ENCODE measurements at regions not wholly inside any gene's neighbourhood (a gene's known extent, or its start where the extent isn't known, plus 50 kb on each side); places are given as distances from the start of the nearest gene placed in this dataset.

DNA sequence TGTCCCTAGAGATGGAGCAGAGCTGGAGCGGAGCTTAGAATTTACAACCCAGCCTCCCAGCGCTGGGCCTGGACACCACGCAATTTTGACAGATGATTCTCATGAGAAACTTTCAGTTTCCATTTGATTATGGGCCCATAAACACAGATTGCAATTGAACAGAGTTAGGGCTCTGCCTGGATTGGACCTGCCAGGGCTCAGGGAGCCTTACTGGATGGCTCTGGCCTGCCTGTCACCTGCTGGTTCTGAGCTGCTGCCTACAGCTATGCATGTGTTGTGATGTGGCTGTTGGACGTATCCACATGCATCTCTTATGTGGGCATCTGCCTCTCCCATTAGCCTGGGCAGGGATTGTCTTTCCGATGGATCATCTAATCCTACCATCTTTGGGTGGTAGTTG, 73.4 kb upstream of the SDK2 start:
- intact Hi-C loops (cut with micrococcal nuclease): loop anchor here (10.0 kb wide), 1 partner anchor 123 kb away; no protein-coding TSS in a partner anchor
- no peaks in the 10 kb centered on the region for H3K9me2 ChIP-seq (ENCODE audit: insufficient read depth)
- H3K4me2 ChIP-seq (ENCODE audit: low read length): no peak overlapping the region
- DNase-seq (ENCODE audit: low read depth, low spot score): no peak
- TF ChIP-seq SRF (IDR thresholded peaks at IDR 0.05; ENCODE audit: low read depth): no peak
- TF ChIP-seq FOSL1 (IDR thresholded peaks at IDR 0.05; ENCODE audit: low read depth): no peak
- TF ChIP-seq, protein P1, sequence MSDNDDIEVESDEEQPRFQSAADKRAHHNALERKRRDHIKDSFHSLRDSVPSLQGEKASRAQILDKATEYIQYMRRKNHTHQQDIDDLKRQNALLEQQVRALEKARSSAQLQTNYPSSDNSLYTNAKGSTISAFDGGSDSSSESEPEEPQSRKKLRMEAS (IDR thresholded peaks at IDR 0.05): no peak
- no peak for TF ChIP-seq JUND (IDR thresholded peaks at IDR 0.05)
- TF ChIP-seq YY1 (IDR thresholded peaks at IDR 0.05; ENCODE audit: extremely low read depth, insufficient replicate concordance, low read depth, low read length): no peak
- TF ChIP-seq EZH2phosphoT487 (IDR thresholded peaks at IDR 0.05; ENCODE audit: borderline replicate concordance): no peak
- TF ChIP-seq POLR2A (IDR thresholded peaks at IDR 0.05; ENCODE audit: borderline replicate concordance, extremely low read depth, insufficient read depth, insufficient read length): no peak
- no peak for TF ChIP-seq SIN3A (IDR thresholded peaks at IDR 0.05; ENCODE audit: low read depth)
- TF ChIP-seq, protein P2, sequence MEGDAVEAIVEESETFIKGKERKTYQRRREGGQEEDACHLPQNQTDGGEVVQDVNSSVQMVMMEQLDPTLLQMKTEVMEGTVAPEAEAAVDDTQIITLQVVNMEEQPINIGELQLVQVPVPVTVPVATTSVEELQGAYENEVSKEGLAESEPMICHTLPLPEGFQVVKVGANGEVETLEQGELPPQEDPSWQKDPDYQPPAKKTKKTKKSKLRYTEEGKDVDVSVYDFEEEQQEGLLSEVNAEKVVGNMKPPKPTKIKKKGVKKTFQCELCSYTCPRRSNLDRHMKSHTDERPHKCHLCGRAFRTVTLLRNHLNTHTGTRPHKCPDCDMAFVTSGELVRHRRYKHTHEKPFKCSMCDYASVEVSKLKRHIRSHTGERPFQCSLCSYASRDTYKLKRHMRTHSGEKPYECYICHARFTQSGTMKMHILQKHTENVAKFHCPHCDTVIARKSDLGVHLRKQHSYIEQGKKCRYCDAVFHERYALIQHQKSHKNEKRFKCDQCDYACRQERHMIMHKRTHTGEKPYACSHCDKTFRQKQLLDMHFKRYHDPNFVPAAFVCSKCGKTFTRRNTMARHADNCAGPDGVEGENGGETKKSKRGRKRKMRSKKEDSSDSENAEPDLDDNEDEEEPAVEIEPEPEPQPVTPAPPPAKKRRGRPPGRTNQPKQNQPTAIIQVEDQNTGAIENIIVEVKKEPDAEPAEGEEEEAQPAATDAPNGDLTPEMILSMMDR (IDR thresholded peaks at IDR 0.05 in 2 of 3, conservative IDR thresholded peaks at IDR 0.05 in 1 of 3; ENCODE audit: borderline replicate concordance in 1 of 3, insufficient read depth in 1 of 3, low read depth in 2 of 3, low read length in 2 of 3): no peak
- TF ChIP-seq TCF7L2 (IDR thresholded peaks at IDR 0.05; ENCODE audit: borderline replicate concordance, extremely low read depth, insufficient read depth, insufficient read length): no peak
- no peak for TF ChIP-seq CBX3 (IDR thresholded peaks at IDR 0.05; ENCODE audit: low read depth)
- TF ChIP-seq, protein P3, sequence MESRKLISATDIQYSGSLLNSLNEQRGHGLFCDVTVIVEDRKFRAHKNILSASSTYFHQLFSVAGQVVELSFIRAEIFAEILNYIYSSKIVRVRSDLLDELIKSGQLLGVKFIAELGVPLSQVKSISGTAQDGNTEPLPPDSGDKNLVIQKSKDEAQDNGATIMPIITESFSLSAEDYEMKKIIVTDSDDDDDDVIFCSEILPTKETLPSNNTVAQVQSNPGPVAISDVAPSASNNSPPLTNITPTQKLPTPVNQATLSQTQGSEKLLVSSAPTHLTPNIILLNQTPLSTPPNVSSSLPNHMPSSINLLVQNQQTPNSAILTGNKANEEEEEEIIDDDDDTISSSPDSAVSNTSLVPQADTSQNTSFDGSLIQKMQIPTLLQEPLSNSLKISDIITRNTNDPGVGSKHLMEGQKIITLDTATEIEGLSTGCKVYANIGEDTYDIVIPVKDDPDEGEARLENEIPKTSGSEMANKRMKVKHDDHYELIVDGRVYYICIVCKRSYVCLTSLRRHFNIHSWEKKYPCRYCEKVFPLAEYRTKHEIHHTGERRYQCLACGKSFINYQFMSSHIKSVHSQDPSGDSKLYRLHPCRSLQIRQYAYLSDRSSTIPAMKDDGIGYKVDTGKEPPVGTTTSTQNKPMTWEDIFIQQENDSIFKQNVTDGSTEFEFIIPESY (IDR thresholded peaks at IDR 0.05; ENCODE audit: extremely low read depth, insufficient replicate concordance, low read length): no peak
- TF ChIP-seq ZFX (IDR thresholded peaks at IDR 0.05): no peak
- no peak for TF ChIP-seq EGR1 (IDR thresholded peaks at IDR 0.05; ENCODE audit: low read depth)
- TF ChIP-seq ELF1 (IDR thresholded peaks at IDR 0.05; ENCODE audit: borderline replicate concordance, low read depth): no peak
- TF ChIP-seq, protein P4, sequence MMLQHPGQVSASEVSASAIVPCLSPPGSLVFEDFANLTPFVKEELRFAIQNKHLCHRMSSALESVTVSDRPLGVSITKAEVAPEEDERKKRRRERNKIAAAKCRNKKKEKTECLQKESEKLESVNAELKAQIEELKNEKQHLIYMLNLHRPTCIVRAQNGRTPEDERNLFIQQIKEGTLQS (IDR thresholded peaks at IDR 0.05): no peak
- H4K20me1 ChIP-seq (ENCODE audit: insufficient read depth): no peaks in the 10 kb centered on the region
- H3K9ac ChIP-seq (ENCODE audit: low read length): no peak overlapping the region
- H2AFZ ChIP-seq (ENCODE audit: low read depth, low read length, poor library complexity, severe bottlenecking): no peak overlapping the region
- peaks cover 57% of the 10 kb centered on the region for H3K27me3 ChIP-seq (ENCODE audit: insufficient read depth, low read length)
- no peak for ATAC-seq
- H3K79me2 ChIP-seq (ENCODE audit: insufficient read depth, low read length): no peaks in the 10 kb centered on the region
- RAD21 ChIA-PET (ENCODE audit: low non-redundant PET in 1 of 2, low total read pairs in 2 of 2, uncharacterized antibody in 2 of 2, unreplicated experiment in 2 of 2): no interaction called here
- BruUV-seq (replicated peaks): no TSS peak
- no peak overlapping the region for H3K4me3 ChIP-seq (replicated peaks in 1 of 2; ENCODE audit: low read depth in 1 of 2, low read length in 2 of 2)
- CTCF ChIA-PET: no interaction called here
- no peaks in the 10 kb centered on the region for H3K4me1 ChIP-seq (ENCODE audit: control insufficient read depth in 1 of 2, insufficient read depth in 2 of 2, low read length in 2 of 2)
- H3K36me3 ChIP-seq (ENCODE audit: control insufficient read depth in 1 of 2, insufficient read depth in 2 of 2, low read length in 2 of 2): no peaks in the 10 kb centered on the region
- H3K27ac ChIP-seq (ENCODE audit: low read depth, low read length): no peak overlapping the region
- POLR2A ChIA-PET: no interaction called here
- no peaks in the 10 kb centered on the region for H3K9me3 ChIP-seq (ENCODE audit: control insufficient read depth in 1 of 2, insufficient read depth in 1 of 2, low read depth in 1 of 2, low read length in 2 of 2)

All from HCT116 (cell line).